ENCODE measurements at regions not wholly inside any gene's neighbourhood (a gene's known extent, or its start where the extent isn't known, plus 50 kb on each side); places are given as distances from the start of the nearest gene placed in this dataset.
A peak's percentile ranks its signal among the peaks of the same experiment; 100 is the strongest.

GRCh38 chr3:18544146-18544545 lies 119.0 kb upstream of the SATB1 start:
- DNase-seq, result no peak
- H3K4me3 Mint-ChIP-seq, result no peak overlapping the region
- H3K27ac Mint-ChIP-seq, result no peak overlapping the region
- ATAC-seq, result no peak
- POLR2A ChIA-PET, result interaction anchor here (0.9 kb wide), 1 partner anchor 190 kb away, joined by 3 read pairs; no protein-coding TSS in a partner anchor
- H3K9me3 Mint-ChIP-seq, result peaks cover 2 to 22% (median 9%) of the 10 kb centered on the region in 11 donors
- H3K4me1 Mint-ChIP-seq, result peaks cover 0 to 4% (median 0%) of the 10 kb centered on the region in 7 donors
- Histone ChIP-seq H3K27ac (ENCODE audit: low read depth, low read length) (no peak overlapping the region), H3K9me3 (ENCODE audit: control insufficient read depth in 2 of 3, low read length in 3 of 3) (no peaks in the 10 kb centered on the region), H3K4me3 (ENCODE audit: low read length) (no peak overlapping the region), H3K36me3 (ENCODE audit: control insufficient read depth in 2 of 3, insufficient read depth in 3 of 3, low read length in 3 of 3) (no peaks in the 10 kb centered on the region), H3K27me3 (ENCODE audit: control insufficient read depth in 2 of 2, insufficient read depth in 2 of 2, low read length in 2 of 2) (no peaks in the 10 kb centered on the region), H3K4me1 (ENCODE audit: control insufficient read depth in 2 of 2, insufficient read depth in 2 of 2, low read length in 2 of 2) (no peaks in the 10 kb centered on the region)
- H3K36me3 Mint-ChIP-seq, result peaks cover 7 to 44% (median 23%) of the 10 kb centered on the region in 5 donors
- no peaks in the 10 kb centered on the region for H3K27me3 Mint-ChIP-seq
- CTCF ChIA-PET, result no interaction called here
- intact Hi-C loops (cut with micrococcal nuclease), result no loop called here

- H3K27me3 ChIP-seq (ENCODE audit: control insufficient read depth in 2 of 2, insufficient read depth in 2 of 2, low read length in 2 of 2), result no peaks in the 10 kb centered on the region
- Mint-ChIP-seq H3K27me3 (no peaks in the 10 kb centered on the region), H3K27ac (peak overlapping the region in 1 of 9 donors; percentile 34), H3K4me1 (peaks cover 0 to 7% (median 0%) of the 10 kb centered on the region in 7 donors), H3K36me3 (peaks cover 0 to 34% (median 18%) of the 10 kb centered on the region in 5 donors), H3K9me3 (peaks cover 0 to 14% (median 0%) of the 10 kb centered on the region in 11 donors), H3K4me3 (no peak overlapping the region)
- ChIA-PET POLR2A (no interaction called here), CTCF (no interaction called here)
- no peak for DNase-seq
- intact Hi-C loops (cut with micrococcal nuclease), result loop anchor here (10.0 kb wide), 1 partner anchor 54 kb away; no protein-coding TSS in a partner anchor
- no peak overlapping the region for H3K27ac ChIP-seq (ENCODE audit: low read depth, low read length)
- H3K9me3 ChIP-seq (ENCODE audit: control insufficient read depth in 2 of 3, low read length in 3 of 3), result no peaks in the 10 kb centered on the region
- no peak for ATAC-seq
- no peaks in the 10 kb centered on the region for H3K36me3 ChIP-seq (ENCODE audit: control insufficient read depth in 2 of 3, insufficient read depth in 3 of 3, low read length in 3 of 3)
- no peaks in the 10 kb centered on the region for H3K4me1 ChIP-seq (ENCODE audit: control insufficient read depth in 2 of 2, insufficient read depth in 2 of 2, low read length in 2 of 2)
- H3K4me3 ChIP-seq (ENCODE audit: low read length), result no peak overlapping the region
These were observed 113.5 kb upstream of the SATB1 start for GRCh38 chr3:18538463-18539230.

GRCh38 chr3:18533039-18533438 lies 107.9 kb upstream of the SATB1 start:
- peaks cover 9 to 50% (median 40%) of the 10 kb centered on the region in 5 donors for H3K36me3 Mint-ChIP-seq
- H3K4me1 ChIP-seq (ENCODE audit: control insufficient read depth in 2 of 2, insufficient read depth in 2 of 2, low read length in 2 of 2), result no peaks in the 10 kb centered on the region
- intact Hi-C loops (cut with micrococcal nuclease), result loop anchor here (10.0 kb wide), 1 partner anchor 48 kb away; no protein-coding TSS in a partner anchor
- peaks cover 0 to 14% (median 2%) of the 10 kb centered on the region in 7 donors for H3K4me1 Mint-ChIP-seq
- POLR2A ChIA-PET, result no interaction called here
- no peaks in the 10 kb centered on the region for H3K27me3 ChIP-seq (ENCODE audit: control insufficient read depth in 2 of 2, insufficient read depth in 2 of 2, low read length in 2 of 2)
- H3K4me3 ChIP-seq (ENCODE audit: low read length), result no peak overlapping the region
- H3K27ac Mint-ChIP-seq, result peak overlapping the region in 3 of 9 donors; percentile 19 to 36 (median 28)
- H3K9me3 Mint-ChIP-seq, result peaks cover 0 to 7% (median 0%) of the 10 kb centered on the region in 11 donors
- H3K27ac ChIP-seq (ENCODE audit: low read depth, low read length), result no peak overlapping the region
- H3K9me3 ChIP-seq (ENCODE audit: control insufficient read depth in 2 of 3, low read length in 3 of 3), result no peaks in the 10 kb centered on the region
- ATAC-seq (no peak), DNase-seq (no peak)
- peaks cover 0 to 17% (median 0%) of the 10 kb centered on the region in 3 experiments for H3K36me3 ChIP-seq (ENCODE audit: control insufficient read depth in 2 of 3, insufficient read depth in 3 of 3, low read length in 3 of 3)
- peak overlapping the region in 1 of 10 donors; percentile 18 for H3K4me3 Mint-ChIP-seq
- H3K27me3 Mint-ChIP-seq, result no peaks in the 10 kb centered on the region
- CTCF ChIA-PET, result no interaction called here

GRCh38 chr3:18531662-18532061 lies 106.5 kb upstream of the SATB1 start:
- H3K9me3 ChIP-seq (ENCODE audit: control insufficient read depth in 2 of 3, low read length in 3 of 3), result no peaks in the 10 kb centered on the region
- H3K36me3 Mint-ChIP-seq, result peaks cover 12 to 55% (median 51%) of the 10 kb centered on the region in 5 donors
- no peaks in the 10 kb centered on the region for H3K27me3 Mint-ChIP-seq
- H3K4me1 Mint-ChIP-seq, result peaks cover 0 to 19% (median 8%) of the 10 kb centered on the region in 7 donors
- no peak overlapping the region for H3K27ac ChIP-seq (ENCODE audit: low read depth, low read length)
- no peak for DNase-seq
- CTCF ChIA-PET, result no interaction called here
- peak overlapping the region in 2 of 9 donors; percentile 22 to 37 for H3K27ac Mint-ChIP-seq
- peaks cover 0 to 27% (median 0%) of the 10 kb centered on the region in 3 experiments for H3K36me3 ChIP-seq (ENCODE audit: control insufficient read depth in 2 of 3, insufficient read depth in 3 of 3, low read length in 3 of 3)
- ATAC-seq, result no peak
- no peak overlapping the region for H3K4me3 ChIP-seq (ENCODE audit: low read length)
- H3K4me3 Mint-ChIP-seq, result no peak overlapping the region
- H3K27me3 ChIP-seq (ENCODE audit: control insufficient read depth in 2 of 2, insufficient read depth in 2 of 2, low read length in 2 of 2), result no peaks in the 10 kb centered on the region
- intact Hi-C loops (cut with micrococcal nuclease), result loop anchor here (10.0 kb wide), 1 partner anchor 47 kb away; no protein-coding TSS in a partner anchor
- POLR2A ChIA-PET, result no interaction called here
- no peaks in the 10 kb centered on the region for H3K4me1 ChIP-seq (ENCODE audit: control insufficient read depth in 2 of 2, insufficient read depth in 2 of 2, low read length in 2 of 2)
- peaks cover 0 to 10% (median 0%) of the 10 kb centered on the region in 11 donors for H3K9me3 Mint-ChIP-seq

GRCh38 chr3:18529631-18530030 lies 104.5 kb upstream of the SATB1 start:
- CTCF ChIA-PET, result interaction anchor here (0.7 kb wide), 1 partner anchor 14 kb away, joined by 3 read pairs; no protein-coding TSS in a partner anchor
- intact Hi-C loops (cut with micrococcal nuclease), result loop anchor here (10.0 kb wide), 1 partner anchor 45 kb away; no protein-coding TSS in a partner anchor
- Mint-ChIP-seq H3K4me1 (peaks cover 0 to 17% (median 8%) of the 10 kb centered on the region in 7 donors), H3K9me3 (peaks cover 0 to 21% (median 14%) of the 10 kb centered on the region in 11 donors), H3K27me3 (no peaks in the 10 kb centered on the region), H3K27ac (peak overlapping the region in 1 of 9 donors; percentile 20), H3K36me3 (peaks cover 18 to 73% (median 71%) of the 10 kb centered on the region in 5 donors), H3K4me3 (no peak overlapping the region)
- POLR2A ChIA-PET, result no interaction called here
- Histone ChIP-seq H3K4me3 (ENCODE audit: low read length) (no peak overlapping the region), H3K27ac (ENCODE audit: low read depth, low read length) (no peak overlapping the region), H3K36me3 (ENCODE audit: control insufficient read depth in 2 of 3, insufficient read depth in 3 of 3, low read length in 3 of 3) (peaks cover 0 to 37% (median 0%) of the 10 kb centered on the region in 3 experiments), H3K27me3 (ENCODE audit: control insufficient read depth in 2 of 2, insufficient read depth in 2 of 2, low read length in 2 of 2) (no peaks in the 10 kb centered on the region), H3K9me3 (ENCODE audit: control insufficient read depth in 2 of 3, low read length in 3 of 3) (no peaks in the 10 kb centered on the region), H3K4me1 (ENCODE audit: control insufficient read depth in 2 of 2, insufficient read depth in 2 of 2, low read length in 2 of 2) (no peaks in the 10 kb centered on the region)
- ATAC-seq (no peak), DNase-seq (no peak)

- H3K4me3 Mint-ChIP-seq, result no peak overlapping the region
- Histone ChIP-seq H3K27me3 (ENCODE audit: control insufficient read depth in 2 of 2, insufficient read depth in 2 of 2, low read length in 2 of 2) (no peaks in the 10 kb centered on the region), H3K4me1 (ENCODE audit: control insufficient read depth in 2 of 2, insufficient read depth in 2 of 2, low read length in 2 of 2) (no peaks in the 10 kb centered on the region), H3K9me3 (ENCODE audit: control insufficient read depth in 2 of 3, low read length in 3 of 3) (no peaks in the 10 kb centered on the region), H3K36me3 (ENCODE audit: control insufficient read depth in 2 of 3, insufficient read depth in 3 of 3, low read length in 3 of 3) (peaks cover 0 to 42% (median 0%) of the 10 kb centered on the region in 3 experiments), H3K4me3 (ENCODE audit: low read length) (no peak overlapping the region), H3K27ac (ENCODE audit: low read depth, low read length) (no peak overlapping the region)
- POLR2A ChIA-PET, result no interaction called here
- ATAC-seq (no peak), DNase-seq (no peak)
- H3K27ac Mint-ChIP-seq, result peak overlapping the region in 3 of 9 donors; percentile 9 to 76 (median 57)
- H3K4me1 Mint-ChIP-seq, result peaks cover 0 to 13% (median 8%) of the 10 kb centered on the region in 7 donors
- H3K9me3 Mint-ChIP-seq, result peaks cover 0 to 38% (median 24%) of the 10 kb centered on the region in 11 donors
- CTCF ChIA-PET, result interaction anchor here (2.2 kb wide), 1 partner anchor 32 kb away, joined by 6 read pairs; no protein-coding TSS in a partner anchor
- no peaks in the 10 kb centered on the region for H3K27me3 Mint-ChIP-seq
- H3K36me3 Mint-ChIP-seq, result peaks cover 18 to 85% (median 78%) of the 10 kb centered on the region in 5 donors
- intact Hi-C loops (cut with micrococcal nuclease), result no loop called here
These were observed 102.6 kb upstream of the SATB1 start for GRCh38 chr3:18527691-18528090.
